GM12874 (cell line): ENCODE measurements at regions not wholly inside any gene's neighbourhood (a gene's known extent, or its start where the extent isn't known, plus 50 kb on each side); places are given as distances from the start of the nearest gene placed in this dataset.

Experiments
- TF ChIP-seq, protein P1 (sequence below): IDR thresholded peaks from 2 replicates; pipeline ENCODE4 v1.5.1; 2011; ENCODE audit warnings: low read depth, mild to moderate bottlenecking, control low read depth, low read length, moderate library complexity; ENCODE audit not compliant: insufficient read depth

DNA sequence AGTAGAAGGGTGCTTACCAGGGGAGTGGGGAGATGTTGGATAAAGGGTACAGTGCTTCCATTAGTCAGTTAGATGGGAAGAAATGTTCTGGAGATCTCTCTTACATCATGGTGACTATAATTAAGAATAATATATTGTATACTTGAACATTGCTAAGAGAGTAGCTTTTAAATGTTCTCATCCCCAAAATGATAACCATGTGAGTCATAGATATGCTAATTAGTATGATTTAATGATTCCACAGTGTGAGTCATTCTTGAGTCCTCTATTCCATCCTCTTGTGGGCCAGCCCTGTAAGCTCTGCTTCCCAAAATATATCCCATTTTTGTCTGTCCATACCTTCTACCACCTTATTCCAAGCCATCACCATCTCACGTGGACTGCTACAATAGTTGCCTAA is 80.6 kb upstream of the CDH11 start:
- TF ChIP-seq, protein P1, sequence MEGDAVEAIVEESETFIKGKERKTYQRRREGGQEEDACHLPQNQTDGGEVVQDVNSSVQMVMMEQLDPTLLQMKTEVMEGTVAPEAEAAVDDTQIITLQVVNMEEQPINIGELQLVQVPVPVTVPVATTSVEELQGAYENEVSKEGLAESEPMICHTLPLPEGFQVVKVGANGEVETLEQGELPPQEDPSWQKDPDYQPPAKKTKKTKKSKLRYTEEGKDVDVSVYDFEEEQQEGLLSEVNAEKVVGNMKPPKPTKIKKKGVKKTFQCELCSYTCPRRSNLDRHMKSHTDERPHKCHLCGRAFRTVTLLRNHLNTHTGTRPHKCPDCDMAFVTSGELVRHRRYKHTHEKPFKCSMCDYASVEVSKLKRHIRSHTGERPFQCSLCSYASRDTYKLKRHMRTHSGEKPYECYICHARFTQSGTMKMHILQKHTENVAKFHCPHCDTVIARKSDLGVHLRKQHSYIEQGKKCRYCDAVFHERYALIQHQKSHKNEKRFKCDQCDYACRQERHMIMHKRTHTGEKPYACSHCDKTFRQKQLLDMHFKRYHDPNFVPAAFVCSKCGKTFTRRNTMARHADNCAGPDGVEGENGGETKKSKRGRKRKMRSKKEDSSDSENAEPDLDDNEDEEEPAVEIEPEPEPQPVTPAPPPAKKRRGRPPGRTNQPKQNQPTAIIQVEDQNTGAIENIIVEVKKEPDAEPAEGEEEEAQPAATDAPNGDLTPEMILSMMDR = no peak

GRCh38 chr16:65201511-65201910 is 79.6 kb upstream of the CDH11 start:
- TF ChIP-seq, protein P1 = no peak

- TF ChIP-seq, protein P1 = no peak
These were observed 79.0 kb upstream of the CDH11 start for GRCh38 chr16:65200857-65201256.

DNA sequence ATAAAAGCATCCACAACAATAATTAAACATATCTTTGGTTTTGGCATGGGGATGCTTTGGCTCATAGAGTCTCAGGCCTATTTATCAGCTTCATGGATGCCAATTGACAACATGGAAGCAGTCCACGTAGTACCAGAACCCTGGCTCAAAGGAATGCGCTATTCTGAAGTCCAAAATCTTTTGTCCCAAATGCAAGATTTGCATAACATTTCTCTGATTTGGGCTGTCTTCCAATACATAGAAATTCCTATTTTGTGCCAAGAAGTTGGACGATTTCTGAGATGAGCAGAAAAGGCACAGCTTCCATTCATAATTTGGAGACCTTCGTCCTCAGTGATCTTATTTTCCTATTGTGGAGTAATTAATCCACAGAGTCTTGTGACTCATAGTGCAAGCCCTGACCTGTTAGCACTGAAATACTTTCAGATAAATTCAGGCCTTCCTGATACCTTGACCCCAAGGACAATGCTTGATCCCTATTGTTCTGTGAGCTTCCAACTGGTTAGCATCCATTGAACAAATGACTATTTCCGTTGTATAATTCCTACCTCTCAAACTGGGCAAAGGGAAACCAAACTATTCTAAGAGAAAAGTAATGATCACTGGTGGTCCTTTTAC is 78.4 kb upstream of the CDH11 start:
- TF ChIP-seq, protein P1 = no peak

GRCh38 chr16:65196420-65197075 is 74.7 kb upstream of the CDH11 start:
- TF ChIP-seq, protein P1 = no peak

DNA sequence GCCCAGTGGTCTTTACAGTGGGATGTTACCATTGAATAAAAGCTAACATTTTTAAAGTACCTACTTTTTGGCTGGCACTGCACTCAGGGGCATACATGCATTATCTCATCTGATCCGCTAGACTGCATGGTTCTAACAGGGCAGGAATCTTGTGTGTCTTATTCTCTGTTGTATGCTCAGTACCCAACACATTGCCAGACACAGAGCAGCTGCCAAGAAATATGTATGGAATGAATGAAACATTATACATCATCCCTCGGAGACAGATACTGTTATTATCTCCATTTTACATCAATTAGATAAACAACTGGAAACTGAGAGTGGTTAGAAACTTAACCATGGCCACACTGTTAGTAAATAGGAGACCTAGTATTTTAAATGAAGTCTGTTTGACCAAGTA is 74.1 kb upstream of the CDH11 start:
- TF ChIP-seq, protein P1 = no peak

GRCh38 chr16:65185241-65185778 is 63.4 kb upstream of the CDH11 start:
- TF ChIP-seq, protein P1 = no peak
